GM10248 (cell line): ENCODE measurements at regions not wholly inside any gene's neighbourhood (a gene's known extent, or its start where the extent isn't known, plus 50 kb on each side); places are given as distances from the start of the nearest gene placed in this dataset.

Experiments used
- CTCF ChIA-PET: fragments of 300-600 bp; sonication (Branson Sonifier 250); formaldehyde crosslinking; extraction: SDS; loops from one replicate; lab custom pipeline; 2021; ENCODE audit warnings: antibody characterized with exemption; lab: Yijun Ruan, JAX
- POLR2A ChIA-PET: fragments of 350-650 bp; sonication (Branson Sonifier 250); formaldehyde crosslinking; extraction: SDS; loops from one replicate; lab custom pipeline; 2020; ENCODE audit warnings: antibody characterized with exemption; lab: Yijun Ruan, JAX
- DNase-seq: peaks from one replicate; pipeline ENCODE4 v3.0.0; 2012; ENCODE audit errors: extremely low spot score
- CTCF ChIP-seq: IDR thresholded peaks from 2 replicates; pipeline ENCODE4 v1.5.1; 2012; ENCODE audit warnings: mild to moderate bottlenecking, low read depth; ENCODE audit errors: extremely low read depth, missing control alignments, control extremely low read depth

DNA sequence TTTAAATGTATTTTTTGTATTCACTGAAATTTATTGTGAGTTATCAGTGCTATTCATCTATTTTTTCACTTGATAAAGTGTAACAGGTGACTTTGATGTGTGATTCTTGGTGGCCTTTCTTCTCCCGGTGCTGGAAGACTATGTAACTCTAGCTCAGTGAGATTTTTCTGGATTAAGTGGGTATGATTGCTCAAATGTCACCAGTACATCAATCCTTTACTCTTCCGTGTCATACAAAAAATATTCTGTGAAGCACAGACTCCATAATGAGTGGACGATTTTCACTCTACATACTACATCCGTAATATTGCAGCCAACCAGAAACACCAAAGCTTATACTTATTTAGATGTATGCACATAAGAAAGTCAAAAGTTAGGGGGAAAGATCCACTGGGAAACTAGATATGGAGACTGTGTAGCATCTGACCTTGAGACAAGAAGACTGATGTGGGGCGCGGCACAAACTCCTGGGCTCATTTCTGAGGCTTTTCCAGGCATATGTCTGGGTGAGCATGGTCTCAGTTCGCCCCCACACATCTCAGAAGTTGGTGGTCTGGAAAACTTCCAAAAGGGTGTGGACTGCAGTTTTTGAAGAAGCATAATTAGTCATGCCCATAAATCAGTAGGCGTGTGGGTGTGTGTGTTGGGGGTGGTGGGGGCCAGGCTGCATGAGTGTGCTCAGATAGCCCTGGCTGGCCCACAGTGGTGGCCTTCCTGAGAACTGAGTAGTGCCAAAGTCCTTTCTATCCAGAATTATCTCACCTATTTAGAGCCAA is 53.9 kb upstream of the TENM3 start:
- CTCF ChIA-PET: interaction anchor here (0.6 to 0.7 kb wide), 2 partner anchors 17 to 46 kb away, joined by 3 read pairs; no protein-coding TSS in a partner anchor

GRCh38 chr4:182190306-182190705 is 52.9 kb upstream of the TENM3 start:
- ChIA-PET CTCF (no interaction called here), POLR2A (no interaction called here)
- no peak for TF ChIP-seq CTCF
- DNase-seq: no peak

More for the DNA sequence above, 53.9 kb upstream of the TENM3 start:
- TF ChIP-seq CTCF: no peak
- POLR2A ChIA-PET: no interaction called here
- no peak for DNase-seq

- no peak for TF ChIP-seq CTCF
- POLR2A ChIA-PET: no interaction called here
- DNase-seq: no peak
- CTCF ChIA-PET: interaction anchor here (1.1 kb wide), 1 partner anchor 21 kb away, joined by 3 read pairs; no protein-coding TSS in a partner anchor
Observed at GRCh38 chr4:182192511-182193181, 50.6 kb upstream of the TENM3 start.

DNA sequence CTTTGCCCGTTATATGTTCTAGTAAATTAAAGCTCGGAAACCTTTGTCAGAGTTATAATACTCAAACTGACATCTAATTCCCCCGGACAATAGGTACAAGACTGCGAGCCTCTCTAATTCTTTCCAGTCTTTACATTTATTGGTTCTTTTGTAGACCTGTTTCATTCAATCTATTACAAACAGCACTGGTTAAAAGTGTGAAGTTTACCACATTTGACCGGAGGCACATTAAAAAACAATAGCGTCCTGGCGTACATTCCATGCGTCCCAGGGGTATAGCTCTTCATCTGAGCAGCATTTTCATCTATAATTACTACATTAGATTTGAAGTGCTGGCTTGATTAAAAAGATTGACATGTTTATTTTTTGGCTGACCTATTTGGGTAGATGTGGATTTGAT is 49.9 kb upstream of the TENM3 start:
- CTCF ChIA-PET: no interaction called here
- POLR2A ChIA-PET: no interaction called here
- no peak for DNase-seq
- TF ChIP-seq CTCF: no peak
